ENCODE measurements at regions not wholly inside any gene's neighbourhood (a gene's known extent, or its start where the extent isn't known, plus 50 kb on each side); places are given as distances from the start of the nearest gene placed in this dataset.
"Not testable (repeated sequence)": the region's sequence is repeated elsewhere in the genome, so short reads cannot be mapped to it uniquely, and the experiment has no call there.

DNA sequence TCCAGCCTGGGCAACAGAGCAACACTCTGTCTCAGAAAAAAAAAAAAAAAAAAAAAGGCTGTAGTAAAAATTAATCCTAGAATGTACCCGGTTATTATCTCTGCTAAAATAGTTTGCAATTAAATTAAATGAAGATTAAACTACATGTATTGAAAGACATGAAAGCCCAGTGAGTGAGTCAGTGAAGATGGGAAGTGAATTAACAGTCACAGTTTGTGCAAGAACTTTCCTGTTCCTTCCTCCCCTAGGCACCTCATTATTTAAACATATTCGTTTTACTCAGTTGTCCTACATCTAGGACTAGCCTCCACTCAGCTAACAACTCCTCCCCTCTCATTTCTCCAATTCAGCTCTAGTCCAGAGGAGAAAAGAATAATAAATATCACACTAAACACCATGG lies 88.2 kb downstream of the CDRT15L2 start:
- 74 to 77% methylated on average over 2 of the region's 2 CpGs for WGBS, 2 donors
- H3K27ac ChIP-seq; H3K36me3 ChIP-seq; intact Hi-C loops (cut with DNase I); DNase-seq; H3K9me3 ChIP-seq; H3K4me1 ChIP-seq; H3K27me3 ChIP-seq; H3K4me3 ChIP-seq (replicated peaks in 1 of 3): not testable (repeated sequence)

DNA sequence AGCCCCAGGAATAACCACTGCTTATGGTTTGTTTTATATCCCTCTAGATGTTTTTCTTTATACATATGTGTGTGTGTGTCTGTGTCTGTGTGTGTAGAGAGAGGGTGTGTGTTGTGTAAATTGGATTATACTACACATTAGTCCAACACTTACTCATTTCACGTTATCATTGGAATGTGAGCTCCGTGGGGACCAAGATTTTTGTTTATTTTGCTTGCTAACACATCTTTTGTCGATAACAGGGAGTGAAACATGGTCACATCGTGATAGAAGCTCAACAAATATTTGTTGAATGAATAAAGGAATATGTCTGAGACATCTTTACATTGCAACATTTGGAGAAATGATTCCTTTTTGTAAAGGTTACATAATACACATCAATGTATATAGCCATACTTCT lies 88.8 kb downstream of the CDRT15L2 start:
- H3K4me3 ChIP-seq (replicated peaks in 1 of 3); H3K27ac ChIP-seq; H3K4me1 ChIP-seq; intact Hi-C loops (cut with DNase I); H3K36me3 ChIP-seq; H3K9me3 ChIP-seq; H3K27me3 ChIP-seq; DNase-seq: not testable (repeated sequence)
- 63 to 66% methylated on average over 4 of the region's 4 CpGs for WGBS, 2 donors

DNA sequence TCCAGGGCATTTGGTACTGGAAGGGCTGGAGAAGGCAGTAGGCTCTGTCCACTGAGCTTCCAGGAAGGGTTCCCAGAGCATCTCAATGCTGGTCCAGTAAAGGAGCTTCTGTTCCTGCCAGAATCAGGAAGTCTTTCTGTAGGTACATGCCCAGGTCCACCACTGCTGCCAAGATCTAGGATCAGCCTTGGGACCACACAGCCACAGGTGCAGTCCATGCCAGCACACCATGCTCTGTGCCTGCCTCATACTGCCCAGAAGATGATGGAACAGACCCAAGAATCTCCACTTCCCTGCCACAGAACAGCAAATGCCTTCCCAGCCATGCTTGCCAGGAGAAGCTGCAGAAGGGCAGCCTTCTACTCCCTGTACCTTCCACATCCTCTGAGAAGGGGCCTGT lies 89.3 kb downstream of the CDRT15L2 start:
- intact Hi-C loops (cut with DNase I); H3K9me3 ChIP-seq; H3K27me3 ChIP-seq; H3K27ac ChIP-seq; DNase-seq; H3K4me3 ChIP-seq (replicated peaks in 1 of 3); H3K4me1 ChIP-seq; H3K36me3 ChIP-seq: not testable (repeated sequence)

DNA sequence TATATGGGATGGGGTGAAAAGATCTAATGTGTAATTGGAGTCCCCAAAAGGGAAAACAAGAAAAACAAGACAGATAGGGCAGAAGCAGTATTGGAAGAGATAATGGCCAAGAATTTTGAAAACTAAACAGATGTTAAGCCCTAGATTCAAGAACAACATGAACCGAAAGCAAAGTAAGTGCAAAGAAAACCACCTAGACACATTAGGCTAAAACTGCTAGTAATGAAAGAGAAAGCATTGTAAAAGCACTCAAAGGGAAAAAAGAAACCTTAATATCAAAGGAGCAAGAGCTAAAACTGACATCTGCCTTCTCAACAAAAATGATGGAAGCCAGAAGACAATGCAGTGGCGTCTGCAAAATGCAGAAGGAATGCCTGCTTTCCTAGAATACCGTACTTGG lies 91.0 kb downstream of the CDRT15L2 start:
- DNase-seq; H3K27ac ChIP-seq; H3K27me3 ChIP-seq; H3K4me1 ChIP-seq; H3K4me3 ChIP-seq (replicated peaks in 1 of 3); H3K9me3 ChIP-seq; intact Hi-C loops (cut with DNase I); H3K36me3 ChIP-seq: not testable (repeated sequence)
- 100% methylated on average over 1 of the region's 3 CpGs; no CpG with 5 or more reads in 1 of the 2 donors for WGBS, 2 donors

- intact Hi-C loops (cut with DNase I): not testable (repeated sequence)
- WGBS, 2 donors: 86 to 100% methylated on average over 1 to 2 of the region's 2 CpGs
Observed at GRCh38 chr17:20674374-20674773, 94.8 kb downstream of the CDRT15L2 start.

GRCh38 chr17:20675707-20676106 lies 96.2 kb downstream of the CDRT15L2 start:
- H3K4me1 ChIP-seq; intact Hi-C loops (cut with DNase I); H3K4me3 ChIP-seq (replicated peaks in 1 of 3); H3K36me3 ChIP-seq; H3K9me3 ChIP-seq; DNase-seq; H3K27ac ChIP-seq; H3K27me3 ChIP-seq: not testable (repeated sequence)
- WGBS, 2 donors: 79 to 85% methylated on average over 2 of the region's 2 CpGs

More at GRCh38 chr17:20674374-20674773, 94.8 kb downstream of the CDRT15L2 start:
- not testable (repeated sequence) for H3K27ac ChIP-seq; DNase-seq; H3K27me3 ChIP-seq; H3K9me3 ChIP-seq; H3K4me3 ChIP-seq (replicated peaks in 1 of 3); H3K36me3 ChIP-seq; H3K4me1 ChIP-seq

GRCh38 chr17:20676656-20677055 lies 97.1 kb downstream of the CDRT15L2 start:
- intact Hi-C loops (cut with DNase I); H3K4me3 ChIP-seq (replicated peaks in 1 of 3); H3K36me3 ChIP-seq; H3K27ac ChIP-seq; DNase-seq; H3K27me3 ChIP-seq; H3K9me3 ChIP-seq; H3K4me1 ChIP-seq: not testable (repeated sequence)
- WGBS, 2 donors: 61 to 71% methylated on average over 1 of the region's 1 CpG

- H3K27ac ChIP-seq; H3K4me3 ChIP-seq (replicated peaks in 1 of 3); DNase-seq; H3K9me3 ChIP-seq; H3K36me3 ChIP-seq; H3K27me3 ChIP-seq; intact Hi-C loops (cut with DNase I); H3K4me1 ChIP-seq: not testable (repeated sequence)
- 86 to 90% methylated on average over 8 of the region's 8 CpGs for WGBS, 2 donors
Observed at GRCh38 chr17:20677469-20677868, 97.9 kb downstream of the CDRT15L2 start.

- WGBS, 2 donors: 86 to 87% methylated on average over 5 of the region's 5 CpGs
- DNase-seq; intact Hi-C loops (cut with DNase I); H3K36me3 ChIP-seq; H3K27me3 ChIP-seq; H3K4me3 ChIP-seq (replicated peaks in 1 of 3); H3K9me3 ChIP-seq; H3K4me1 ChIP-seq; H3K27ac ChIP-seq: not testable (repeated sequence)
Observed at GRCh38 chr17:20678424-20678823, 98.9 kb downstream of the CDRT15L2 start.

- intact Hi-C loops (cut with DNase I); H3K4me3 ChIP-seq (replicated peaks in 1 of 3); H3K36me3 ChIP-seq; DNase-seq; H3K9me3 ChIP-seq; H3K4me1 ChIP-seq; H3K27ac ChIP-seq; H3K27me3 ChIP-seq: not testable (repeated sequence)
- WGBS, 2 donors: 79 to 86% methylated on average over 6 to 7 of the region's 8 CpGs
Observed at GRCh38 chr17:20681746-20682722, 102.5 kb downstream of the CDRT15L2 start.

GRCh38 chr17:20683651-20684229 lies 104.2 kb downstream of the CDRT15L2 start:
- H3K9me3 ChIP-seq; H3K36me3 ChIP-seq; H3K4me3 ChIP-seq (replicated peaks in 1 of 3); DNase-seq; H3K27me3 ChIP-seq; intact Hi-C loops (cut with DNase I); H3K4me1 ChIP-seq; H3K27ac ChIP-seq: not testable (repeated sequence)
- WGBS, 2 donors: 96 to 98% methylated on average over 3 to 4 of the region's 4 CpGs

- H3K27ac ChIP-seq; H3K9me3 ChIP-seq; H3K4me1 ChIP-seq; DNase-seq; H3K36me3 ChIP-seq; H3K27me3 ChIP-seq; intact Hi-C loops (cut with DNase I); H3K4me3 ChIP-seq (replicated peaks in 1 of 3): not testable (repeated sequence)
- 97 to 100% methylated on average over 3 to 7 of the region's 32 CpGs for WGBS, 2 donors
Observed at GRCh38 chr17:20684975-20685374, 105.5 kb downstream of the CDRT15L2 start.

DNA sequence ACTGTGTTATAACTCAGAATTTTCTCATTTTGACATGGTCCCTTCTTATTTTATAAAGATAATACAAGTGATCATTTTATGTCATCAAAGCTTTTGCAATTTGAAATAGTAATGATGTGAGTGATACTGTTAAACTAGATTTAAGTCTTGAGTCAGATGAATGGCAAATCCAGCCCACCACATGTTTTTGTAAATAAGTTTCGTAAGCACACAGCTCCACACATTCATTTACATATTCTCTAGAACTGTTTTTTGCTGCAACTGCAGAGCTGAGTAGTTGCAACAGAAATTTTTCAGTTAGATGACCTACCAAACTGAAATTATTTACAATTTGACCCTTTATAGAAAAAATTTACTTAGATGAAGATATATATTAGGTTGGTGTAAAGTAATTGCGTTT lies 108.1 kb downstream of the CDRT15L2 start:
- intact Hi-C loops (cut with DNase I); H3K27ac ChIP-seq; H3K9me3 ChIP-seq; H3K36me3 ChIP-seq; DNase-seq; H3K27me3 ChIP-seq; H3K4me3 ChIP-seq (replicated peaks in 1 of 3); H3K4me1 ChIP-seq: not testable (repeated sequence)
- WGBS, 2 donors: 100% methylated on average over 1 of the region's 2 CpGs; no CpG with 5 or more reads in 1 of the 2 donors
